Loucy (cell line): ENCODE measurements at regions not wholly inside any gene's neighbourhood (a gene's known extent, or its start where the extent isn't known, plus 50 kb on each side); places are given as distances from the start of the nearest gene placed in this dataset.

Experiments
- H2AFZ ChIP-seq: fragments of 200-600 bp; sonication (generic); 2 replicates; pipeline ENCODE4 v1.6.0; 2016; ENCODE audit warnings: antibody characterized with exemption, mild to moderate bottlenecking, low read length, moderate library complexity
- H3F3A ChIP-seq: fragments of 200-600 bp; 2 replicates; pipeline ENCODE4 v1.6.0; 2016; ENCODE audit warnings: antibody characterized with exemption, low read depth, mild to moderate bottlenecking
- H3K27me3 ChIP-seq: fragments of 200-600 bp; sonication (generic); 2 replicates; pipeline ENCODE4 v1.6.1; 2014; ENCODE audit warnings: low read length, mild to moderate bottlenecking; ENCODE audit not compliant: insufficient read depth, poor library complexity, severe bottlenecking
- H3K36me3 ChIP-seq: fragments of 200-600 bp; sonication (generic); 2 replicates; pipeline ENCODE4 v1.6.1; 2016; ENCODE audit warnings: low read length; ENCODE audit not compliant: insufficient read depth
- H3K4me1 ChIP-seq: fragments of 200-600 bp; sonication (generic); 2 replicates; pipeline ENCODE4 v1.5.1; 2014; ENCODE audit warnings: low read length, mild to moderate bottlenecking; ENCODE audit not compliant: insufficient read depth, poor library complexity, severe bottlenecking
- H3K4me2 ChIP-seq: fragments of 200-600 bp; sonication (generic); 2 replicates; pipeline ENCODE4 v1.6.0; 2014; ENCODE audit warnings: antibody characterized with exemption, low read length, low read depth, mild to moderate bottlenecking; ENCODE audit not compliant: poor library complexity, severe bottlenecking
- H3K4me3 ChIP-seq: fragments of 200-600 bp; sonication (generic); 2 replicates; pipeline ENCODE4 v1.5.1; 2014; ENCODE audit warnings: low read length, mild to moderate bottlenecking, mixed read lengths; ENCODE audit not compliant: poor library complexity, severe bottlenecking
- H3K79me2 ChIP-seq: fragments of 200-600 bp; sonication (generic); 2 replicates; pipeline ENCODE4 v1.6.1; 2014; ENCODE audit warnings: low read length; ENCODE audit not compliant: insufficient read depth
- H3K9ac ChIP-seq: fragments of 200-600 bp; sonication (generic); 2 replicates; pipeline ENCODE4 v1.6.0; 2014; ENCODE audit warnings: mild to moderate bottlenecking, low read depth, low read length, moderate library complexity; ENCODE audit not compliant: poor library complexity, severe bottlenecking
- H3K9me2 ChIP-seq: fragments of 200-600 bp; sonication (generic); replicated peaks from 2 replicates; pipeline ENCODE4 v1.6.1; 2016; ENCODE audit warnings: low read depth, low read length, mixed read lengths
- H3K9me3 ChIP-seq: fragments of 200-600 bp; sonication (generic); 2 replicates; pipeline ENCODE4 v1.6.1; 2014; ENCODE audit warnings: mild to moderate bottlenecking, antibody characterized with exemption, low read length, low read depth; ENCODE audit not compliant: insufficient read depth
- H4K20me1 ChIP-seq: fragments of 200-600 bp; sonication (generic); 2 replicates; pipeline ENCODE4 v1.6.0; 2014; ENCODE audit warnings: antibody characterized with exemption, low read length, mild to moderate bottlenecking; ENCODE audit not compliant: insufficient read depth, poor library complexity, severe bottlenecking
- CTCF ChIP-seq: fragments of 200-600 bp; sonication (generic); conservative IDR thresholded peaks from 2 replicates; pipeline ENCODE4 v1.5.1; 2014; ENCODE audit warnings: mild to moderate bottlenecking, antibody characterized with exemption, low read length
- EZH2phosphoT487 ChIP-seq: fragments of 200-600 bp; IDR thresholded peaks from 2 replicates; pipeline ENCODE4 v1.6.1; 2018; ENCODE audit warnings: antibody characterized with exemption, mild to moderate bottlenecking, moderate library complexity, borderline replicate concordance

GRCh38 chr11:92306966-92307510 is 82.4 kb downstream of the FAT3 start:
- TF ChIP-seq EZH2phosphoT487 (no peak), CTCF (no peak)
- Histone ChIP-seq H3K27me3 (no peaks in the 10 kb centered on the region), H3F3A (no peaks in the 10 kb centered on the region), H4K20me1 (no peaks in the 10 kb centered on the region), H3K9me3 (no peaks in the 10 kb centered on the region), H2AFZ (no peak overlapping the region), H3K4me2 (no peak overlapping the region), H3K36me3 (no peaks in the 10 kb centered on the region), H3K9ac (no peak overlapping the region), H3K4me3 (no peak overlapping the region), H3K79me2 (no peaks in the 10 kb centered on the region), H3K9me2 (no peaks in the 10 kb centered on the region), H3K4me1 (no peaks in the 10 kb centered on the region)

GRCh38 chr11:92308366-92308765 is 83.7 kb downstream of the FAT3 start:
- no peak overlapping the region for H3K4me2 ChIP-seq
- H3K9ac ChIP-seq: no peak overlapping the region
- H3K9me2 ChIP-seq: no peaks in the 10 kb centered on the region
- no peak overlapping the region for H2AFZ ChIP-seq
- no peaks in the 10 kb centered on the region for H3K79me2 ChIP-seq
- H3K9me3 ChIP-seq: no peaks in the 10 kb centered on the region
- no peaks in the 10 kb centered on the region for H3K36me3 ChIP-seq
- no peaks in the 10 kb centered on the region for H3K27me3 ChIP-seq
- H3K4me3 ChIP-seq: no peak overlapping the region
- no peaks in the 10 kb centered on the region for H3K4me1 ChIP-seq
- H4K20me1 ChIP-seq: no peaks in the 10 kb centered on the region
- no peaks in the 10 kb centered on the region for H3F3A ChIP-seq
- TF ChIP-seq EZH2phosphoT487 (no peak), CTCF (no peak)

- no peaks in the 10 kb centered on the region for H4K20me1 ChIP-seq
- no peaks in the 10 kb centered on the region for H3K27me3 ChIP-seq
- H3K9ac ChIP-seq: no peak overlapping the region
- no peak overlapping the region for H2AFZ ChIP-seq
- TF ChIP-seq EZH2phosphoT487 (no peak), CTCF (no peak; the same call in 1 of the 2 replicates)
- peaks cover 8% of the 10 kb centered on the region for H3K4me1 ChIP-seq
- H3K4me3 ChIP-seq: no peak overlapping the region
- no peaks in the 10 kb centered on the region for H3F3A ChIP-seq
- no peak overlapping the region for H3K4me2 ChIP-seq
- H3K36me3 ChIP-seq: no peaks in the 10 kb centered on the region
- no peaks in the 10 kb centered on the region for H3K9me3 ChIP-seq
- no peaks in the 10 kb centered on the region for H3K79me2 ChIP-seq
- no peaks in the 10 kb centered on the region for H3K9me2 ChIP-seq
These were observed 87.2 kb downstream of the FAT3 start for GRCh38 chr11:92311616-92312449.
